ENCODE measurements at regions not wholly inside any gene's neighbourhood (a gene's known extent, or its start where the extent isn't known, plus 50 kb on each side); places are given as distances from the start of the nearest gene placed in this dataset.

DNA sequence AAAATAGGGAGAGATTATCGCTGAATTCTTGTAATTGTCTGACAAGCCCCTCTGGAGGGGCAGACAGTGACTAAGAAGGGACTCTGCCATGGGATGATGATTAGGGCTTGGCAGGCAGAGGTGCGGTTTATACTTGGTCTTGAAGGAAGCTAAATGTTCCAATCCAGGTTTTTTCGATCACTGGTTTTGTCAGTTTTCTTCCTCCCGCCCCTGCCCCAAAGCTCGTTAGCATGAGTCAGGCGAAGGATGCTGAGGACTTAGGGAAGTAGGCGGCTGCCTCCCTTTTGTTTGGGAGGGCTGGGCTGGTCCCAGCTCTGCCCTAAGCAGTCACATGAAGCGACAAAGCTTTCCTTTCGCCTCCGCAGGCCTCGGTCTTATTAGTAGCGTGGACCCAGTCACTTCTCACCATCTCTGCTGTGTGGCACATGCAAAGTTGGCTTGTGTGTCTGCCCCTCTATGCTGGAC, 314.2 kb downstream of the CDC5L start:
- TF ChIP-seq, protein P1, sequence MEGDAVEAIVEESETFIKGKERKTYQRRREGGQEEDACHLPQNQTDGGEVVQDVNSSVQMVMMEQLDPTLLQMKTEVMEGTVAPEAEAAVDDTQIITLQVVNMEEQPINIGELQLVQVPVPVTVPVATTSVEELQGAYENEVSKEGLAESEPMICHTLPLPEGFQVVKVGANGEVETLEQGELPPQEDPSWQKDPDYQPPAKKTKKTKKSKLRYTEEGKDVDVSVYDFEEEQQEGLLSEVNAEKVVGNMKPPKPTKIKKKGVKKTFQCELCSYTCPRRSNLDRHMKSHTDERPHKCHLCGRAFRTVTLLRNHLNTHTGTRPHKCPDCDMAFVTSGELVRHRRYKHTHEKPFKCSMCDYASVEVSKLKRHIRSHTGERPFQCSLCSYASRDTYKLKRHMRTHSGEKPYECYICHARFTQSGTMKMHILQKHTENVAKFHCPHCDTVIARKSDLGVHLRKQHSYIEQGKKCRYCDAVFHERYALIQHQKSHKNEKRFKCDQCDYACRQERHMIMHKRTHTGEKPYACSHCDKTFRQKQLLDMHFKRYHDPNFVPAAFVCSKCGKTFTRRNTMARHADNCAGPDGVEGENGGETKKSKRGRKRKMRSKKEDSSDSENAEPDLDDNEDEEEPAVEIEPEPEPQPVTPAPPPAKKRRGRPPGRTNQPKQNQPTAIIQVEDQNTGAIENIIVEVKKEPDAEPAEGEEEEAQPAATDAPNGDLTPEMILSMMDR (IDR thresholded peaks at IDR 0.05): no peak
- no peak for TF ChIP-seq POLR2AphosphoS5 (IDR thresholded peaks at IDR 0.05)
- TF ChIP-seq EP300 (IDR thresholded peaks at IDR 0.05): no peak
- no peak for TF ChIP-seq POLR2A (IDR thresholded peaks at IDR 0.05)

Measured in suprapubic skin (tissue), 4 donors.